GM18868 (cell line): ENCODE measurements at regions not wholly inside any gene's neighbourhood (a gene's known extent, or its start where the extent isn't known, plus 50 kb on each side); places are given as distances from the start of the nearest gene placed in this dataset.
"Not testable (repeated sequence)": the region's sequence is repeated elsewhere in the genome, so short reads cannot be mapped to it uniquely, and the experiment has no call there.

Experiments
- ATAC-seq: cut with Tn5 transposase; IDR thresholded peaks from one replicate; pipeline ENCODE4 v1.9.1; 2021; ENCODE audit warnings: mild to moderate bottlenecking, moderate library complexity; ENCODE audit not compliant: unreplicated experiment

GRCh38 chr20:51189814-51190782, 167.2 kb upstream of the KCNG1 start:
- ATAC-seq = no peak

GRCh38 chr20:51188941-51189340, 166.0 kb upstream of the KCNG1 start:
- ATAC-seq = no peak

- ATAC-seq = no peak
Measured at GRCh38 chr20:51187261-51187660, 164.4 kb upstream of the KCNG1 start.

- no peak for ATAC-seq
Measured at GRCh38 chr20:51185861-51186260, 163.0 kb upstream of the KCNG1 start.

- ATAC-seq = no peak
Measured at GRCh38 chr20:51185277-51185676, 162.4 kb upstream of the KCNG1 start.

GRCh38 chr20:51184289-51184688, 161.4 kb upstream of the KCNG1 start:
- ATAC-seq = no peak

- no peak for ATAC-seq
Measured at GRCh38 chr20:51183451-51183850, 160.5 kb upstream of the KCNG1 start.

- no peak for ATAC-seq
Measured at GRCh38 chr20:51182571-51182970, 159.7 kb upstream of the KCNG1 start.

GRCh38 chr20:51178153-51178552, 155.2 kb upstream of the KCNG1 start:
- ATAC-seq = no peak

GRCh38 chr20:51176876-51177275, 154.0 kb upstream of the KCNG1 start:
- ATAC-seq = no peak

GRCh38 chr20:51176446-51176845, 153.5 kb upstream of the KCNG1 start:
- no peak for ATAC-seq

GRCh38 chr20:51175724-51176123, 152.8 kb upstream of the KCNG1 start:
- ATAC-seq = no peak

GRCh38 chr20:51175156-51175555, 152.2 kb upstream of the KCNG1 start:
- ATAC-seq = no peak

- ATAC-seq = no peak
Measured at GRCh38 chr20:51174536-51174935, 151.6 kb upstream of the KCNG1 start.

- no peak for ATAC-seq
Measured at GRCh38 chr20:51172558-51173428, 149.9 kb upstream of the KCNG1 start.

GRCh38 chr20:51171141-51171540, 148.2 kb upstream of the KCNG1 start:
- no peak for ATAC-seq

- no peak for ATAC-seq
Measured at GRCh38 chr20:51169813-51170212, 146.9 kb upstream of the KCNG1 start.

GRCh38 chr20:51167911-51168310, 145.0 kb upstream of the KCNG1 start:
- ATAC-seq = not testable (repeated sequence)

- no peak for ATAC-seq
Measured at GRCh38 chr20:51166489-51166888, 143.6 kb upstream of the KCNG1 start.

GRCh38 chr20:51165131-51165530, 142.2 kb upstream of the KCNG1 start:
- ATAC-seq = no peak

- ATAC-seq = no peak
Measured at GRCh38 chr20:51164731-51165130, 141.8 kb upstream of the KCNG1 start.
